GM23338 (cell line): ENCODE measurements at regions not wholly inside any gene's neighbourhood (a gene's known extent, or its start where the extent isn't known, plus 50 kb on each side); places are given as distances from the start of the nearest gene placed in this dataset.

ENCODE experiments used
- ATAC-seq: fragments of 200-7000 bp; cut with Tn5 transposase; 3 replicates; pipeline ENCODE4 v1.9.1; 2020
- DNase-seq: peaks from one replicate; pipeline ENCODE4 v3.0.0-alpha.2; 2015; ENCODE audit warnings: low spot score
- H2AFZ ChIP-seq: fragments of 200-600 bp; sonication (generic); 2 replicates; pipeline ENCODE4 v1.8.0; 2016; ENCODE audit warnings: antibody characterized with exemption, mild to moderate bottlenecking, moderate library complexity
- H3F3A ChIP-seq: fragments of 200-600 bp; sonication (generic); replicated peaks from 2 replicates; pipeline ENCODE4 v1.8.0; 2017; ENCODE audit warnings: antibody characterized with exemption, mixed run types, low read depth
- H3K27ac ChIP-seq: fragments of 200-600 bp; sonication (generic); 2 replicates; pipeline ENCODE4 v1.6.1; 2016; ENCODE audit warnings: low read depth
- H3K27me3 ChIP-seq: fragments of 200-600 bp; sonication (generic); 2 replicates; pipeline ENCODE4 v1.8.0; 2016; ENCODE audit warnings: mild to moderate bottlenecking, mixed run types, moderate library complexity; ENCODE audit not compliant: insufficient read depth
- H3K36me3 ChIP-seq: fragments of 200-600 bp; sonication (generic); 2 replicates; pipeline ENCODE4 v1.8.0; 2016; ENCODE audit warnings: mild to moderate bottlenecking; ENCODE audit not compliant: insufficient read depth
- H3K4me1 ChIP-seq: fragments of 200-600 bp; sonication (generic); 2 replicates; pipeline ENCODE4 v1.8.0; 2016; ENCODE audit warnings: mild to moderate bottlenecking, moderate library complexity; ENCODE audit not compliant: insufficient read depth
- H3K4me2 ChIP-seq: fragments of 200-600 bp; sonication (generic); 2 replicates; pipeline ENCODE4 v1.7.1; 2017; ENCODE audit warnings: mixed run types
- H3K4me3 ChIP-seq: fragments of 200-600 bp; sonication (generic); 2 replicates; pipeline ENCODE4 v1.6.1; 2016; ENCODE audit warnings: mixed run types
- H3K79me2 ChIP-seq: fragments of 200-600 bp; sonication (generic); replicated peaks from 2 replicates; pipeline ENCODE4 v1.8.0; 2017; ENCODE audit warnings: mild to moderate bottlenecking; ENCODE audit not compliant: insufficient read depth
- H3K9me2 ChIP-seq: fragments of 200-600 bp; sonication (generic); 2 replicates; pipeline ENCODE4 v1.8.0; 2017; ENCODE audit not compliant: insufficient read depth
- H4K20me1 ChIP-seq: fragments of 200-600 bp; sonication (generic); replicated peaks from 2 replicates; pipeline ENCODE4 v1.8.0; 2017; ENCODE audit warnings: mild to moderate bottlenecking; ENCODE audit not compliant: insufficient read depth
- H3K27ac Mint-ChIP-seq: 2 replicates; pipeline ENCODE4 v1.8.0; 2020; ENCODE audit warnings: inconsistent platforms, mild to moderate bottlenecking, moderate library complexity, mixed read lengths
- H3K27me3 Mint-ChIP-seq: 3 replicates; pipeline ENCODE4 v1.8.0; 2022; ENCODE audit warnings: low read depth, mild to moderate bottlenecking, moderate library complexity, mixed read lengths, inconsistent platforms; ENCODE audit not compliant: insufficient read depth, poor library complexity
- H3K36me3 Mint-ChIP-seq: 3 replicates; pipeline ENCODE4 v1.8.0; 2021; ENCODE audit warnings: low read depth, mild to moderate bottlenecking, inconsistent platforms, moderate library complexity, mixed read lengths
- H3K4me1 Mint-ChIP-seq: 3 replicates; pipeline ENCODE4 v1.8.0; 2020; ENCODE audit warnings: mild to moderate bottlenecking, inconsistent platforms, mixed read lengths
- H3K4me3 Mint-ChIP-seq: 3 replicates; pipeline ENCODE4 v1.8.0; 2021; ENCODE audit warnings: moderate library complexity, mild to moderate bottlenecking, inconsistent platforms, mixed read lengths
- H3K9me3 Mint-ChIP-seq: 3 replicates; pipeline ENCODE4 v1.8.0; 2020; ENCODE audit warnings: moderate library complexity, mild to moderate bottlenecking, inconsistent platforms, mixed read lengths
- CREB1 ChIP-seq: fragments of 250-450 bp; sonication (Bioruptor Pico); IDR thresholded peaks from 2 replicates; pipeline ENCODE4 v1.5.0; 2020; ENCODE audit warnings: low read depth, mild to moderate bottlenecking, moderate library complexity
- CTCF ChIP-seq, 2 experiments: fragments of 200-600 bp in 1 of 2; sonication (generic) in 1 of 2; conservative IDR thresholded peaks; 2 replicates each; pipeline versions ENCODE4 v1.5.1 to v1.6.1; 2016 to 2017; ENCODE audit warnings: antibody characterized with exemption in 2 of 2, low read depth in 2 of 2, mild to moderate bottlenecking in 2 of 2, moderate library complexity in 1 of 2
- EZH2 ChIP-seq: fragments of 200-600 bp; sonication (generic); IDR thresholded peaks from one replicate; pipeline ENCODE4 v1.8.0; 2017; ENCODE audit warnings: antibody characterized with exemption, mild to moderate bottlenecking, low read depth; ENCODE audit not compliant: unreplicated experiment
- NANOG ChIP-seq: IDR thresholded peaks from 2 replicates; pipeline ENCODE4 v1.6.1; 2016; ENCODE audit warnings: antibody characterized with exemption, borderline replicate concordance
- POLR2AphosphoS5 ChIP-seq: IDR thresholded peaks from 2 replicates; pipeline ENCODE4 v1.6.1; 2016; ENCODE audit warnings: antibody characterized with exemption, low read depth
- TF ChIP-seq, protein P1 (sequence below): IDR thresholded peaks from one replicate; pipeline ENCODE4 v1.6.1; 2018; ENCODE audit warnings: antibody characterized with exemption; ENCODE audit not compliant: unreplicated experiment

GRCh38 chrX:22760513-22761057 is 239.2 kb upstream of the DDX53 start:
- Histone ChIP-seq H3K36me3 (no peaks in the 10 kb centered on the region), H3K79me2 (no peaks in the 10 kb centered on the region), H4K20me1 (no peaks in the 10 kb centered on the region), H3K4me2 (no peak overlapping the region), H3K4me1 (no peaks in the 10 kb centered on the region), H3K4me3 (no peak overlapping the region), H2AFZ (no peak overlapping the region), H3F3A (no peaks in the 10 kb centered on the region), H3K9me2 (no peaks in the 10 kb centered on the region), H3K27ac (no peak overlapping the region), H3K27me3 (no peaks in the 10 kb centered on the region)
- no peak overlapping the region for H3K27ac Mint-ChIP-seq
- H3K9me3 Mint-ChIP-seq: no peaks in the 10 kb centered on the region
- DNase-seq (peak; percentile 5), ATAC-seq (peak; percentile 47)
- no peaks in the 10 kb centered on the region for H3K36me3 Mint-ChIP-seq
- H3K4me3 Mint-ChIP-seq: no peak overlapping the region
- H3K27me3 Mint-ChIP-seq: no peaks in the 10 kb centered on the region
- no peak for TF ChIP-seq POLR2AphosphoS5
- TF ChIP-seq CTCF (conservative IDR thresholded peaks at IDR 0.05; ENCODE audit: low read depth in 2 of 2): peak in 1 of 2 experiments; percentile 9; a peak in 1 of 4 replicates
- H3K4me1 Mint-ChIP-seq: no peaks in the 10 kb centered on the region

GRCh38 chrX:22788221-22788620 is 211.5 kb upstream of the DDX53 start:
- no peaks in the 10 kb centered on the region for H3F3A ChIP-seq
- H3K9me2 ChIP-seq: no peaks in the 10 kb centered on the region
- no peak for ATAC-seq
- no peaks in the 10 kb centered on the region for H3K79me2 ChIP-seq
- Mint-ChIP-seq H3K27me3 (no peaks in the 10 kb centered on the region), H3K9me3 (peaks cover 3% of the 10 kb centered on the region; the same call in 1 of the 3 replicates), H3K27ac (0 out of 2 replicates have a peak overlapping the region, but pooled peaks have one; percentile 13), H3K4me3 (no peak overlapping the region), H3K4me1 (peaks cover 3% of the 10 kb centered on the region), H3K36me3 (no peaks in the 10 kb centered on the region; the same call in 2 of the 3 replicates)
- no peak for TF ChIP-seq CREB1 (CRISPR knock-in tag)
- no peaks in the 10 kb centered on the region for H4K20me1 ChIP-seq
- H3K4me1 ChIP-seq: no peaks in the 10 kb centered on the region; the same call in 1 of the 2 replicates
- no peak overlapping the region for H3K27ac ChIP-seq
- H3K36me3 ChIP-seq: no peaks in the 10 kb centered on the region
- no peak overlapping the region for H3K4me3 ChIP-seq
- H3K27me3 ChIP-seq: no peaks in the 10 kb centered on the region
- no peak overlapping the region for H2AFZ ChIP-seq
- H3K4me2 ChIP-seq: no peak overlapping the region
- DNase-seq: no peak

GRCh38 chrX:22795671-22796070 is 204.1 kb upstream of the DDX53 start:
- no peak overlapping the region for H3K4me2 ChIP-seq
- no peak overlapping the region for H3K27ac Mint-ChIP-seq
- peaks cover 4% of the 10 kb centered on the region; the same call in 2 of the 3 replicates for H3K4me1 Mint-ChIP-seq
- H3F3A ChIP-seq: no peaks in the 10 kb centered on the region
- peaks cover 2% of the 10 kb centered on the region for H3K27me3 Mint-ChIP-seq
- no peak overlapping the region for H3K4me3 Mint-ChIP-seq
- no peak overlapping the region for H3K4me3 ChIP-seq
- H3K36me3 ChIP-seq: no peaks in the 10 kb centered on the region
- H3K27me3 ChIP-seq: no peaks in the 10 kb centered on the region
- H3K9me3 Mint-ChIP-seq: no peaks in the 10 kb centered on the region; the same call in 2 of the 3 replicates
- DNase-seq (no peak), ATAC-seq (no peak)
- H3K36me3 Mint-ChIP-seq: no peaks in the 10 kb centered on the region
- no peak overlapping the region for H2AFZ ChIP-seq
- no peaks in the 10 kb centered on the region for H3K79me2 ChIP-seq
- H3K27ac ChIP-seq: no peak overlapping the region
- no peaks in the 10 kb centered on the region for H4K20me1 ChIP-seq
- no peaks in the 10 kb centered on the region for H3K9me2 ChIP-seq
- H3K4me1 ChIP-seq: no peaks in the 10 kb centered on the region
- no peak for TF ChIP-seq NANOG
- no peak for TF ChIP-seq EZH2
- TF ChIP-seq, protein P1, sequence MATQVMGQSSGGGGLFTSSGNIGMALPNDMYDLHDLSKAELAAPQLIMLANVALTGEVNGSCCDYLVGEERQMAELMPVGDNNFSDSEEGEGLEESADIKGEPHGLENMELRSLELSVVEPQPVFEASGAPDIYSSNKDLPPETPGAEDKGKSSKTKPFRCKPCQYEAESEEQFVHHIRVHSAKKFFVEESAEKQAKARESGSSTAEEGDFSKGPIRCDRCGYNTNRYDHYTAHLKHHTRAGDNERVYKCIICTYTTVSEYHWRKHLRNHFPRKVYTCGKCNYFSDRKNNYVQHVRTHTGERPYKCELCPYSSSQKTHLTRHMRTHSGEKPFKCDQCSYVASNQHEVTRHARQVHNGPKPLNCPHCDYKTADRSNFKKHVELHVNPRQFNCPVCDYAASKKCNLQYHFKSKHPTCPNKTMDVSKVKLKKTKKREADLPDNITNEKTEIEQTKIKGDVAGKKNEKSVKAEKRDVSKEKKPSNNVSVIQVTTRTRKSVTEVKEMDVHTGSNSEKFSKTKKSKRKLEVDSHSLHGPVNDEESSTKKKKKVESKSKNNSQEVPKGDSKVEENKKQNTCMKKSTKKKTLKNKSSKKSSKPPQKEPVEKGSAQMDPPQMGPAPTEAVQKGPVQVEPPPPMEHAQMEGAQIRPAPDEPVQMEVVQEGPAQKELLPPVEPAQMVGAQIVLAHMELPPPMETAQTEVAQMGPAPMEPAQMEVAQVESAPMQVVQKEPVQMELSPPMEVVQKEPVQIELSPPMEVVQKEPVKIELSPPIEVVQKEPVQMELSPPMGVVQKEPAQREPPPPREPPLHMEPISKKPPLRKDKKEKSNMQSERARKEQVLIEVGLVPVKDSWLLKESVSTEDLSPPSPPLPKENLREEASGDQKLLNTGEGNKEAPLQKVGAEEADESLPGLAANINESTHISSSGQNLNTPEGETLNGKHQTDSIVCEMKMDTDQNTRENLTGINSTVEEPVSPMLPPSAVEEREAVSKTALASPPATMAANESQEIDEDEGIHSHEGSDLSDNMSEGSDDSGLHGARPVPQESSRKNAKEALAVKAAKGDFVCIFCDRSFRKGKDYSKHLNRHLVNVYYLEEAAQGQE: no peak
- no peak for TF ChIP-seq POLR2AphosphoS5
